PC-9 (cell line): ENCODE measurements at regions not wholly inside any gene's neighbourhood (a gene's known extent, or its start where the extent isn't known, plus 50 kb on each side); places are given as distances from the start of the nearest gene placed in this dataset.

ENCODE experiments used
- BruUV-seq: library from RNA; stranded (reverse); fragments of 400-500 nt; replicated peaks from 2 replicates; lab custom pipeline; 2021; lab: Mats Ljungman, UMichigan
- CTCF ChIA-PET: fragments of 300-600 bp; sonication (Branson Sonifier 250); formaldehyde crosslinking; loops from one replicate; lab custom pipeline; 2022; ENCODE audit warnings: antibody characterized with exemption; lab: Charles Lee
- POLR2A ChIA-PET: fragments of 300-600 bp; sonication (Branson Sonifier 250); formaldehyde crosslinking; loops from one replicate; lab custom pipeline; 2022; ENCODE audit warnings: antibody characterized with exemption; ENCODE audit not compliant: unreplicated experiment; lab: Charles Lee
- DNase-seq, 2 experiments: peaks; one replicate each; pipeline versions ENCODE4 v3.0.0 to v3.0.0-alpha.2; 2015 to 2022; ENCODE audit warnings: mixed read lengths in 1 of 2
- H2AFZ ChIP-seq: fragments of 200-600 bp; sonication (generic); 2 replicates; pipeline ENCODE4 v1.8.1; 2017; ENCODE audit warnings: antibody characterized with exemption
- H3F3A ChIP-seq: fragments of 200-600 bp; sonication (generic); 2 replicates; pipeline ENCODE4 v1.8.1; 2017; ENCODE audit warnings: antibody characterized with exemption, mild to moderate bottlenecking, low read depth; ENCODE audit not compliant: insufficient read depth
- H3K27ac ChIP-seq: fragments of 200-600 bp; sonication (generic); 2 replicates; pipeline ENCODE4 v1.6.1; 2016; ENCODE audit warnings: mixed run types
- H3K27me3 ChIP-seq: fragments of 200-600 bp; sonication (generic); 2 replicates; pipeline ENCODE4 v1.6.1; 2016; ENCODE audit warnings: low read depth, mixed run types; ENCODE audit not compliant: insufficient read depth
- H3K36me3 ChIP-seq: fragments of 200-600 bp; sonication (generic); 2 replicates; pipeline ENCODE4 v1.6.1; 2016; ENCODE audit warnings: low read depth, mixed run types
- H3K4me1 ChIP-seq: fragments of 200-600 bp; sonication (generic); replicated peaks from 2 replicates; pipeline ENCODE4 v1.6.1; 2016; ENCODE audit warnings: mixed run types; ENCODE audit not compliant: insufficient read depth
- H3K4me2 ChIP-seq: fragments of 200-600 bp; sonication (generic); 2 replicates; pipeline ENCODE4 v1.6.1; 2017; ENCODE audit warnings: mixed run types
- H3K4me3 ChIP-seq: fragments of 200-600 bp; sonication (generic); 2 replicates; pipeline ENCODE4 v1.6.1; 2016; ENCODE audit warnings: mixed run types
- H3K79me2 ChIP-seq: fragments of 200-600 bp; sonication (generic); 2 replicates; pipeline ENCODE4 v1.6.1; 2017; ENCODE audit warnings: low read depth, mixed run types
- H3K9me2 ChIP-seq: fragments of 200-600 bp; sonication (generic); 2 replicates; pipeline ENCODE4 v1.8.1; 2017; ENCODE audit warnings: mild to moderate bottlenecking; ENCODE audit not compliant: insufficient read depth
- H3K9me3 ChIP-seq: fragments of 200-600 bp; sonication (generic); 2 replicates; pipeline ENCODE4 v1.8.1; 2016; ENCODE audit warnings: low read depth; ENCODE audit not compliant: insufficient read depth
- H4K20me1 ChIP-seq: fragments of 200-600 bp; sonication (generic); 2 replicates; pipeline ENCODE4 v1.8.1; 2017; ENCODE audit not compliant: insufficient read depth
- CTCF ChIP-seq: fragments of 200-600 bp; sonication (generic); conservative IDR thresholded peaks from 2 replicates; pipeline ENCODE4 v1.6.1; 2017; ENCODE audit warnings: mixed run types, antibody characterized with exemption, mild to moderate bottlenecking, moderate library complexity
- EZH2 ChIP-seq: fragments of 200-600 bp; sonication (generic); IDR thresholded peaks from 2 replicates; pipeline ENCODE4 v1.8.0; 2017; ENCODE audit warnings: antibody characterized with exemption, low read depth
- intact Hi-C: fragments of 100-400 bp; cut with micrococcal nuclease; formaldehyde crosslinking; loops from one replicate; pipeline ENCODE4 v1.10.0; 2022; ENCODE audit not compliant: unreplicated experiment

GRCh38 chr12:86852451-86852850, 596.3 kb upstream of the MGAT4C start:
- Histone ChIP-seq H3K36me3 (no peaks in the 10 kb centered on the region), H3K4me2 (no peak overlapping the region), H3K9me2 (no peaks in the 10 kb centered on the region; the same call in 1 of the 2 replicates), H3K9me3 (no peaks in the 10 kb centered on the region), H2AFZ (no peak overlapping the region), H3K27ac (no peak overlapping the region), H3F3A (no peaks in the 10 kb centered on the region), H3K4me1 (no peaks in the 10 kb centered on the region), H4K20me1 (no peaks in the 10 kb centered on the region), H3K79me2 (no peaks in the 10 kb centered on the region), H3K4me3 (no peak overlapping the region), H3K27me3 (no peaks in the 10 kb centered on the region)
- TF ChIP-seq EZH2 (no peak), CTCF (no peak)
- CTCF ChIA-PET: no interaction called here
- no peak for DNase-seq
- POLR2A ChIA-PET: no interaction called here
- no TSS peak for BruUV-seq
- intact Hi-C loops: no loop called here

- intact Hi-C loops: no loop called here
- no peaks in the 10 kb centered on the region for H3K4me1 ChIP-seq
- H3K79me2 ChIP-seq: no peaks in the 10 kb centered on the region
- POLR2A ChIA-PET: no interaction called here
- H4K20me1 ChIP-seq: no peaks in the 10 kb centered on the region
- no peaks in the 10 kb centered on the region for H3K27me3 ChIP-seq
- no peak overlapping the region for H3K4me2 ChIP-seq
- no peak for TF ChIP-seq EZH2
- no peak for TF ChIP-seq CTCF
- no peak overlapping the region for H2AFZ ChIP-seq
- CTCF ChIA-PET: no interaction called here
- no TSS peak for BruUV-seq
- no peaks in the 10 kb centered on the region for H3K36me3 ChIP-seq
- H3K4me3 ChIP-seq: no peak overlapping the region
- no peaks in the 10 kb centered on the region for H3K9me3 ChIP-seq
- no peaks in the 10 kb centered on the region for H3F3A ChIP-seq
- no peak for DNase-seq
- no peaks in the 10 kb centered on the region for H3K9me2 ChIP-seq
- no peak overlapping the region for H3K27ac ChIP-seq
Measured at GRCh38 chr12:86838711-86839110, 582.5 kb upstream of the MGAT4C start.

DNA sequence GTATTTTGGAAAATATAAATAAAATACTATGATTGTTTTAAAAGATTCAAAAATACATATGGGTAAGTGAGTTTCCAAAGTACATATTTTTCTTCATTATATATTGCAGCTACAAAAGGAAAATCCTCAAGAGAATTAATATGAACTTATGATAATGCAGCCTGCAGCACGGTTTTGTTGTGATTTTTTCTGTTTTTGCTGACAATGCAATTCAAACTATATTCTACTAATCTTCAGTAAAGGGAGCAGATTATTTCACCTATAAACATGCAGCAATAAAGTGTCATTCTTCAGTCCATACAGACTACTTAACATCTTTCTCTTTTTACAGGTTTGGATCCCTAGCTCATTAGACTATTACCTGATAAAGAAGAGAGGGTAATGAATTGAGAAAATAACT, 582.1 kb upstream of the MGAT4C start:
- no peaks in the 10 kb centered on the region for H3K79me2 ChIP-seq
- CTCF ChIA-PET: no interaction called here
- H2AFZ ChIP-seq: no peak overlapping the region
- no peaks in the 10 kb centered on the region for H3K9me3 ChIP-seq
- TF ChIP-seq CTCF: no peak
- no peak for TF ChIP-seq EZH2
- H3K4me3 ChIP-seq: no peak overlapping the region
- no peak for DNase-seq
- no peaks in the 10 kb centered on the region for H3F3A ChIP-seq
- no peak overlapping the region for H3K27ac ChIP-seq
- H3K4me2 ChIP-seq: no peak overlapping the region
- H3K27me3 ChIP-seq: no peaks in the 10 kb centered on the region
- no peaks in the 10 kb centered on the region for H4K20me1 ChIP-seq
- POLR2A ChIA-PET: no interaction called here
- H3K36me3 ChIP-seq: no peaks in the 10 kb centered on the region
- H3K9me2 ChIP-seq: no peaks in the 10 kb centered on the region
- BruUV-seq: no TSS peak
- H3K4me1 ChIP-seq: no peaks in the 10 kb centered on the region
- intact Hi-C loops: no loop called here
